ENCODE measurements at regions not wholly inside any gene's neighbourhood (a gene's known extent, or its start where the extent isn't known, plus 50 kb on each side); places are given as distances from the start of the nearest gene placed in this dataset.
A peak's percentile ranks its signal among the peaks of the same experiment; 100 is the strongest.

DNA sequence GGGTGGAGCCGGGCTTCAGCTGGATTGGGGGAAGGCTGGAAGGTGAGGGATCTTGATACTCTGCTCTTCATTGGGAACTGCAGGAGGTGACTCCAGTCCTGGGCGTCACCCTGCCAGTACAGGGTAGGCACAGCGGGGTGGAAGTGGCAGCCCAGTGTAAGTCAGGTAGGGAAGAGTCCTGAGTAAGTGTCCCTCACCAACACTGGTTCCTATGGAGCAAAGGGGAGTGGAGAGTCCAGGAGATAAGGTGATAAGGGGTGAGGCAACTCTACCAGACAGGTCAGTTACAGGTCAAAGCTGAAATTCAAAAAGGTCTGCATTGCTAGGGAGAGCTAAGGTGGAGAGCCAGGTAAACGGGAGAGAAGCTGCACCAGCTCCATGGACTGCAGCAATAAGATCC lies 145.6 kb upstream of the NFE2L3 start:
- H3K4me1 ChIP-seq (replicated peaks; ENCODE audit: insufficient read depth): no peaks in the 10 kb centered on the region; the same call in 1 of the 2 replicates
- BruUV-seq (replicated peaks): no TSS peak
- no peak overlapping the region for H3K4me2 ChIP-seq
- H3K27me3 ChIP-seq (ENCODE audit: insufficient read depth, low read depth): no peaks in the 10 kb centered on the region
- no peaks in the 10 kb centered on the region for H3F3A ChIP-seq (ENCODE audit: insufficient read depth, low read depth)
- H2AFZ ChIP-seq: no peak overlapping the region
- no peak for TF ChIP-seq EZH2 (IDR thresholded peaks at IDR 0.05; ENCODE audit: low read depth)
- no peak for TF ChIP-seq CTCF (conservative IDR thresholded peaks at IDR 0.05)
- CTCF ChIA-PET: no interaction called here
- no peaks in the 10 kb centered on the region for H3K79me2 ChIP-seq (ENCODE audit: low read depth)
- POLR2A ChIA-PET (ENCODE audit: unreplicated experiment): no interaction called here
- H3K4me3 ChIP-seq: no peak overlapping the region
- H3K9me3 ChIP-seq (ENCODE audit: insufficient read depth, low read depth): no peaks in the 10 kb centered on the region
- no peak overlapping the region for H3K27ac ChIP-seq
- intact Hi-C loops (cut with micrococcal nuclease; ENCODE audit: unreplicated experiment): no loop called here
- DNase-seq: no peak
- H3K9me2 ChIP-seq (ENCODE audit: insufficient read depth): no peaks in the 10 kb centered on the region
- no peaks in the 10 kb centered on the region for H3K36me3 ChIP-seq (ENCODE audit: low read depth)
- H4K20me1 ChIP-seq (ENCODE audit: insufficient read depth): no peaks in the 10 kb centered on the region

DNA sequence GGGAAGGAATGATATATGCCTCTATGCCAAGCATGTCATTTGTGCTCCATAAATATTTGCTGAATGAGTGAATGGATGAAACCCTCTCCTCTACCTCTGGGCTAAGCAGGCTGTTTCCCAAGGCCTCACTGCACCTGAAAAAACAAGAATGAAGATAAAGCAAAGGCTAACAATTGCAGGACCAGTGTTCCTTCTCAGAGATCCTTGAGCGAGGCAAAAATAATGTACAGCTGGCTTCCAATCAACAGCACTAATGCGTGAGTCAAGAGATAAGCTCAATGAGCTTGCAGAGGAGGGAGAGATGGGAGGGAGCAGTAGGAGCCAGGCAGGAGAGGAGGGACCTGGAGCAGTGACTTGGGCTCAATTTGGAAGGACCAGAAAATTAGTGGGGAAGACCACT lies 144.5 kb upstream of the NFE2L3 start:
- H2AFZ ChIP-seq: no peak overlapping the region
- no peaks in the 10 kb centered on the region for H3K9me3 ChIP-seq (ENCODE audit: insufficient read depth, low read depth)
- H3K27ac ChIP-seq: no peak overlapping the region
- DNase-seq: no peak
- no peaks in the 10 kb centered on the region for H3F3A ChIP-seq (ENCODE audit: insufficient read depth, low read depth)
- TF ChIP-seq EZH2 (IDR thresholded peaks at IDR 0.05; ENCODE audit: low read depth) (no peak), CTCF (conservative IDR thresholded peaks at IDR 0.05) (no peak)
- no peaks in the 10 kb centered on the region for H4K20me1 ChIP-seq (ENCODE audit: insufficient read depth)
- ChIA-PET CTCF (no interaction called here), POLR2A (ENCODE audit: unreplicated experiment) (no interaction called here)
- BruUV-seq (replicated peaks): no TSS peak
- H3K27me3 ChIP-seq (ENCODE audit: insufficient read depth, low read depth): no peaks in the 10 kb centered on the region
- H3K4me2 ChIP-seq: no peak overlapping the region
- H3K79me2 ChIP-seq (ENCODE audit: low read depth): no peaks in the 10 kb centered on the region
- no peaks in the 10 kb centered on the region for H3K36me3 ChIP-seq (ENCODE audit: low read depth)
- intact Hi-C loops (cut with micrococcal nuclease; ENCODE audit: unreplicated experiment): no loop called here
- H3K9me2 ChIP-seq (ENCODE audit: insufficient read depth): no peaks in the 10 kb centered on the region
- H3K4me1 ChIP-seq (replicated peaks; ENCODE audit: insufficient read depth): no peaks in the 10 kb centered on the region; the same call in 1 of the 2 replicates
- H3K4me3 ChIP-seq: no peak overlapping the region

- H3K9me3 ChIP-seq (ENCODE audit: insufficient read depth, low read depth): no peaks in the 10 kb centered on the region
- CTCF ChIA-PET: no interaction called here
- no peak for TF ChIP-seq CTCF (conservative IDR thresholded peaks at IDR 0.05)
- no peak overlapping the region for H3K4me2 ChIP-seq
- H3K9me2 ChIP-seq (ENCODE audit: insufficient read depth): no peaks in the 10 kb centered on the region
- intact Hi-C loops (cut with micrococcal nuclease; ENCODE audit: unreplicated experiment): no loop called here
- no peak overlapping the region for H3K27ac ChIP-seq
- H3K4me3 ChIP-seq: no peak overlapping the region
- BruUV-seq (replicated peaks): no TSS peak
- H4K20me1 ChIP-seq (ENCODE audit: insufficient read depth): no peaks in the 10 kb centered on the region
- POLR2A ChIA-PET (ENCODE audit: unreplicated experiment): no interaction called here
- no peak overlapping the region for H2AFZ ChIP-seq
- H3K79me2 ChIP-seq (ENCODE audit: low read depth): no peaks in the 10 kb centered on the region
- no peaks in the 10 kb centered on the region; the same call in 1 of the 2 replicates for H3K4me1 ChIP-seq (replicated peaks; ENCODE audit: insufficient read depth)
- peak in 1 of 2 experiments; percentile 25 for DNase-seq
- no peaks in the 10 kb centered on the region for H3K36me3 ChIP-seq (ENCODE audit: low read depth)
- no peaks in the 10 kb centered on the region for H3K27me3 ChIP-seq (ENCODE audit: insufficient read depth, low read depth)
- H3F3A ChIP-seq (ENCODE audit: insufficient read depth, low read depth): no peaks in the 10 kb centered on the region
These were observed 143.6 kb upstream of the NFE2L3 start for GRCh38 chr7:26008428-26008827.
